Ectodermal cell (in vitro differentiated cells): ENCODE measurements at regions not wholly inside any gene's neighbourhood (a gene's known extent, or its start where the extent isn't known, plus 50 kb on each side); places are given as distances from the start of the nearest gene placed in this dataset.

Source experiments
- H3K27ac ChIP-seq: 2 replicates; pipeline ENCODE4 v1.7.0; 2013; ENCODE audit warnings: mild to moderate bottlenecking, low read depth, low read length; ENCODE audit not compliant: insufficient read depth, poor library complexity, severe bottlenecking
- H3K27me3 ChIP-seq: 2 replicates; pipeline ENCODE4 v1.7.0; 2013; ENCODE audit warnings: mild to moderate bottlenecking, low read length; ENCODE audit not compliant: insufficient read depth, control insufficient read depth, poor library complexity, severe bottlenecking
- H3K36me3 ChIP-seq: one replicate; pipeline ENCODE4 v1.7.0; 2013; ENCODE audit warnings: low read length; ENCODE audit not compliant: control insufficient read depth, insufficient read depth
- H3K4me1 ChIP-seq: one replicate; pipeline ENCODE4 v1.7.0; 2013; ENCODE audit warnings: low read length; ENCODE audit not compliant: control insufficient read depth, insufficient read depth
- H3K4me3 ChIP-seq: 2 replicates; pipeline ENCODE4 v1.7.0; 2013; ENCODE audit warnings: low read depth, low read length, control low read depth; ENCODE audit not compliant: insufficient read depth
- H3K9me3 ChIP-seq: 2 replicates; pipeline ENCODE4 v1.7.0; 2013; ENCODE audit warnings: mild to moderate bottlenecking, low read length, moderate library complexity; ENCODE audit not compliant: control insufficient read depth
- WGBS, 2 experiments: methylation state at CpG; one replicate each; pipeline ENCODE4 v1.1.7; 2013; ENCODE audit warnings: missing lambda C conversion rate in 2 of 2; 5-methylcytosine and 5-hydroxymethylcytosine counted together

DNA sequence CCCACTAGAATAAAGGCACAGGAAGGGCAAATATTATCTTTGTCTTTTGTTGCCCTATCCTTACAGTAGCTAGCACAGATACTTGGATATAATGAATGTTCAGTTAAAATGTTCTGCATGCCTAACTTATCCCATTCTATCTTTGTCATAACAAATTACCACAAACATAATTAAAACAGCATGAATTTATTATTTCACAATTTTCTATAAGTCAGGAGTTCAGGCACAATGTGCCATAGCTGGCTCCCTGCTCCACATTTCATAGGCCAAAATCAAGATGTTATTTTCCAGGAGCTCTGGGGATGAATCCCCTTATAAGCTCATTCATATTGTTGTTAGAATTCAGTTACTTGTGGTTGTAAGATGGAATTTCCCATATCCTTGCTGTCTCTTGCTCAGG is 975.5 kb downstream of the IGSF11 start:
- Histone ChIP-seq H3K27me3 (no peaks in the 10 kb centered on the region), H3K27ac (no peak overlapping the region), H3K9me3 (no peaks in the 10 kb centered on the region), H3K4me3 (no peak overlapping the region), H3K36me3 (no peaks in the 10 kb centered on the region), H3K4me1 (no peaks in the 10 kb centered on the region)

DNA sequence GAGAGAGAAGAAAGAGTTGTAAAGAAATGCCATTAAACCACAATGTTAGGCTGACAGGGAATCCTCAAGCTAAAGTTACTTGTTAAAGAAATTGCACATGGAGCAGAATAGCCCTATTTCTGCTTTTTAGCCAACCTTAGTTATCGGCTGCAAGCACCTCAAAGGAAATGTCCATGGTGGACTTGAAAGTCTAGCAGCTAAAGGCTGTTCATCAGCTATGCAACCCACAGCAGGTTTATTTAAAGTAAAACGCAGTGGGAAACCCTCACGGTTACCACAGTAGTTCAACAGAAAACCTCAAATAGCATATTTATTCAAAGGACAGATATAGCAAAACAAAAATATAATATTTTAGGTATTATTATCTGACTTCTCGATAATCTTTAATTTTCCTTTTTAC is 967.2 kb downstream of the IGSF11 start:
- WGBS, 2 experiments: 69 to 94% methylated on average over 3 of the region's 4 CpGs
- Histone ChIP-seq H3K27ac (no peak overlapping the region), H3K27me3 (no peaks in the 10 kb centered on the region), H3K4me3 (no peak overlapping the region), H3K4me1 (no peaks in the 10 kb centered on the region), H3K36me3 (no peaks in the 10 kb centered on the region), H3K9me3 (no peaks in the 10 kb centered on the region)

DNA sequence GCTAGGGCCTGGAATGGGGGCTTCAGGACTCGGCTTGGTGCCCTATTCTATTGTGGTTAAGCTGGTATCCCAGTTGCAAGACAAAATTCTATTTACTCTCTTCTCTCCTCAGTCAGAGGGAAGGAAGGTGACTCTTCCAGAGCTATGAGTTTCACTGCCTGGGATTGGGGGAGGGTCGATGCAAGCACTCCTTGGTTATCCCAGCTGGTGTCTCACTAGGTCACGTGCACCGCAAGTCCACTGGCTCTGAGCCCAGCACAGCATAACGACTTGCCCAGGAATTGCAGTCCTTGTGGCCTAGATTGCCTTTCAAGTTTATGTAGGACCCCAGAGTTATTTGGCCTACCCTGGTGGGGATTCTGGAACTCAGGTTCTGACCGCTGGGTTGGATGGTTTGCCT is 958.8 kb downstream of the IGSF11 start:
- Histone ChIP-seq H3K36me3 (no peaks in the 10 kb centered on the region), H3K27ac (no peak overlapping the region), H3K9me3 (no peaks in the 10 kb centered on the region), H3K4me3 (no peak overlapping the region), H3K4me1 (peaks cover 3% of the 10 kb centered on the region), H3K27me3 (no peaks in the 10 kb centered on the region)
- 77 to 79% methylated on average over 6 of the region's 6 CpGs for WGBS, 2 experiments

DNA sequence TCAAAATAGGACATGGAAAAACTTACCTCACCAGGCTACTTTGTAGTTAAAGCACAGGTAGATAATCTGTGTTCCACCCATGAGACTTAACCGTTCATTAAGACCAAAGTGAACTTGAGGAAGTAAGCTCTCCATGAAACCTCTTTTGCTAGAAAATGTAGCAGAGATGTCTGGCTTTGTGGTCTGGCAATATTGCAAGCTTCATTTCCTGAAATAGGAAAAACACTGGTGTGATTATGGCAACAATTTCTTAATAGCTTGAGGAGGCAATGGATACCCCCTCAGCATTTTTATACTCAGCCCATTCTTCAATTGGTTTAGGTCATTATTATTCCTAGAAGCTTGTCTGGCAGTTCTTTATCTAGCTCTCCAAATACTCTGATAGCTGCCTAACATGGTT is 957.3 kb downstream of the IGSF11 start:
- no peak overlapping the region for H3K27ac ChIP-seq
- no peaks in the 10 kb centered on the region for H3K27me3 ChIP-seq
- no peaks in the 10 kb centered on the region for H3K9me3 ChIP-seq
- peaks cover 3% of the 10 kb centered on the region for H3K4me1 ChIP-seq
- H3K4me3 ChIP-seq: no peak overlapping the region
- H3K36me3 ChIP-seq: no peaks in the 10 kb centered on the region
- WGBS, 2 experiments: 89 to 94% methylated on average over 1 of the region's 1 CpG

DNA sequence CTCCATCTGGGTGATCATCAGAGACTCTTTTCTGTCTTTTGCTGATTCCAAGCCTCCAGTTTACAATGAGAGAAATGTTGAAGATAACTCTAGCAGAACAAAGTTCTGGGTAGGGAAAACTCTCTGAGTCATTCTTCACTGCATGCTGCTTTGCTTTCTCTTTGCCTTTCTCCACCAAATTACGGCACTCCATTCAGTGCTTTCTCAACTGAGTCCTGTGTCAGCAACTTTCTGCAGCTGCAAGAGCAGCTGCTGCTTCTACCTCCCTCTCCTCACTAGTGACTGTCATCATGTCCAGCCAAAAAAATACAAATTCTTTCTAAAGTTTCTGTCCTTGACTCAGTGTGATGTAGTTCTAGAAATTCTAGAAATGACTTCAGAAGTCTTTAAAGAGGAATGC is 953.8 kb downstream of the IGSF11 start:
- Histone ChIP-seq H3K4me3 (no peak overlapping the region), H3K36me3 (no peaks in the 10 kb centered on the region), H3K27ac (no peak overlapping the region), H3K9me3 (no peaks in the 10 kb centered on the region), H3K27me3 (no peaks in the 10 kb centered on the region), H3K4me1 (peaks cover 3% of the 10 kb centered on the region)
- 36 to 37% methylated on average over 1 of the region's 1 CpG for WGBS, 2 experiments

DNA sequence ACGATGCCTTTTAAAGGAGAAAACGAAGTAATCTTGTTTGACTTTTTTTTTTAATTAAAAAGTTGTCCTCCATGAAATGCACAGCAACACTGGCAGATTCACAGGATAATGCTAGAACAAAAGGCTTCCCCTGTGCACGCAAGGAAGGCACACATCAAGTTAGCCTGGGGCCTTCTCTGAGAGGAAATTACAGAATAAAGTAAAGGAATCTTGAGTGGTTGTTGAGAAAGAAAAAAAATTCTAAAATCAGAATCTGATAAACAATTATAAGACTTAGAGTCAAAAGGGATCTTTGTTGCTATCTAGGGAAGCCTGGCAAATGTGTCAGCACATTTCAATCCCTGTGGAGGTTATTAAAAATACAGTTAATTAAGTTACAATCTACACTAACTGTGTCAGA is 946.0 kb downstream of the IGSF11 start:
- 33 to 35% methylated on average over 3 of the region's 3 CpGs for WGBS, 2 experiments
- H3K36me3 ChIP-seq: no peaks in the 10 kb centered on the region

DNA sequence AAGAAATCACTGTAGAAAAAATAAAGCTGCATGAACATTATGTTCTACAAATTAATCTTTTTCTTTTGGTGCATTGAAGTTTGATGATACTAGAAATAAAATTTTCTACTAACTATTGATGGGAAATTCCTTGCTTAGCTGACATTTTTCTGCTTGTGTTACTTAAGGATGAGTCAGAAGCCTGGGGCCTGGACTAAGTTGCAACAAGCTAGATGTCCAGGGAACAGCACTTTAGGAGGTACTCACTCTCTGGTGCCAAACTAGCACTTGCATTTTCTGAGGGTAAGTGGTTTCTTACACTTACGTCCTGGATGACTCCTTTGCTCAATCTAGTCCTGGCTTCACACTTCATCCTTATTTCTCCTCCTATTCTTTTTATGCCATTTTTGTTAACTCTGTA is 945.1 kb downstream of the IGSF11 start:
- peaks cover 14% of the 10 kb centered on the region for H3K4me1 ChIP-seq
- H3K36me3 ChIP-seq: no peaks in the 10 kb centered on the region
- no peak overlapping the region for H3K4me3 ChIP-seq
- no peak overlapping the region for H3K27ac ChIP-seq
- no peaks in the 10 kb centered on the region for H3K27me3 ChIP-seq
- 88 to 90% methylated on average over 1 of the region's 1 CpG for WGBS, 2 experiments
- peaks cover 3% of the 10 kb centered on the region for H3K9me3 ChIP-seq

More for the DNA sequence above, 946.0 kb downstream of the IGSF11 start:
- no peak overlapping the region for H3K4me3 ChIP-seq
- no peaks in the 10 kb centered on the region for H3K27me3 ChIP-seq
- H3K4me1 ChIP-seq: peaks cover 14% of the 10 kb centered on the region
- peak overlapping the region; percentile 60 for H3K27ac ChIP-seq
- peaks cover 3% of the 10 kb centered on the region for H3K9me3 ChIP-seq

DNA sequence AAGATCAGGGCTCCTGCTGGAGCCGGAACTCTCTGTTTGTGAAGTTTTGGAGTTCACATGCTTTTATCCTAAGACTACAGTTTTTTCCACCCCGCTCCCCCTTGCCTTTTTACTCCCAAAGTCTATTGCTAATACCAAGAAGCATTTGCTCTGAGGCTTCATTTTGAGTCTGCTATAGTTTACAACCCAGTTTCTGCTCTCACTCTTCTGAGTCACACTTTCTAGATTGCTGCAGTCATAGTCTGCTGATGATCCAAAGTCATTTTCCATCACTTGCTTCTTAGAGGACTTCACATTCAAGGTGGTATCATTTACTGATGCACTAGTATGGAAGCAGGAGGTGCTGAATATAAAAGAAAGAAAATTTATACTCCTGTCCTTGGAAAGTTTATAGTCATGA is 937.4 kb downstream of the IGSF11 start:
- Histone ChIP-seq H3K36me3 (no peaks in the 10 kb centered on the region), H3K9me3 (peaks cover 3% of the 10 kb centered on the region), H3K4me3 (no peak overlapping the region), H3K4me1 (no peaks in the 10 kb centered on the region), H3K27ac (no peak overlapping the region), H3K27me3 (no peaks in the 10 kb centered on the region)
- WGBS, 2 experiments: 93 to 94% methylated on average over 2 of the region's 2 CpGs

DNA sequence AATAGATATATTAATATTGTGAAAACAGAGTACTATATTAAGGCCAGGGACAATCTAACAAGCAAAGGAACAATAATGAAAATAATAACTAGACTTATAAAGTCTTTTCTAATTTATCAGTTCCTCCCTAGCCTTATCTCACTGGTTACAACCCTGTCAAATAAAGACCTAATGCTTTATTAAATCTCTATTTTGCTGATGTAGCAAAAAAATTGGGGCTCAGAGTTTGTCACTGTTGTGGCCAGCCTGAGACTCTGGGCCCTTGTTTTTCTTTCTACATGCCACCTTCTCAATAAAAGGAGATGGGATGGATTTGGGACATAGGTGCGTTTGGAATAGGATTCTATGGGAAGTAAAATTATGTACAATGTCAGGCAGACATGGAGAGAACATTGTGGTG is 937.0 kb downstream of the IGSF11 start:
- no peaks in the 10 kb centered on the region for H3K36me3 ChIP-seq
- no peak overlapping the region for H3K4me3 ChIP-seq
- 85 to 100% methylated on average over 1 of the region's 1 CpG for WGBS, 2 experiments
- peaks cover 3% of the 10 kb centered on the region for H3K9me3 ChIP-seq
- no peak overlapping the region for H3K27ac ChIP-seq
- H3K27me3 ChIP-seq: no peaks in the 10 kb centered on the region
- no peaks in the 10 kb centered on the region for H3K4me1 ChIP-seq

DNA sequence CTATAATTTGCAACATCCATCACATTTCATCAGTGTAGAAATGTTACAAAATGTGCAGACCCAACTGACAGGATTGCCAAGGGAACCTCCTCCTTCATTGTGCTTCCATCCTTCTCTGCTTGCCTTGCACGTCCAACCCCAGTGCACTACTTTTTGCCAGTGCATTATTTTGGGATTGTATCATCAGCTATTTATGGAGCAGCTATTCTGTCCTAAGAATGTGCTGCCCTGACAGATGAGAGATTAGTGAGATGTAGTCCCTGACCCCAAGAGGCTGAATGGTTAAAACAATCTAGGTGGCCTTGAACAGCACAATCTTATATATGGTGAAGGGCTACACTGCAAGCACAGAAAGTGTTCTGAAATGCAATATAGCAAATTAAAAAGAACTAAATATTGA is 935.8 kb downstream of the IGSF11 start:
- Histone ChIP-seq H3K27me3 (no peaks in the 10 kb centered on the region), H3K27ac (no peak overlapping the region), H3K36me3 (no peaks in the 10 kb centered on the region), H3K9me3 (no peaks in the 10 kb centered on the region), H3K4me1 (no peaks in the 10 kb centered on the region), H3K4me3 (no peak overlapping the region)
- 75 to 80% methylated on average over 1 of the region's 1 CpG for WGBS, 2 experiments

DNA sequence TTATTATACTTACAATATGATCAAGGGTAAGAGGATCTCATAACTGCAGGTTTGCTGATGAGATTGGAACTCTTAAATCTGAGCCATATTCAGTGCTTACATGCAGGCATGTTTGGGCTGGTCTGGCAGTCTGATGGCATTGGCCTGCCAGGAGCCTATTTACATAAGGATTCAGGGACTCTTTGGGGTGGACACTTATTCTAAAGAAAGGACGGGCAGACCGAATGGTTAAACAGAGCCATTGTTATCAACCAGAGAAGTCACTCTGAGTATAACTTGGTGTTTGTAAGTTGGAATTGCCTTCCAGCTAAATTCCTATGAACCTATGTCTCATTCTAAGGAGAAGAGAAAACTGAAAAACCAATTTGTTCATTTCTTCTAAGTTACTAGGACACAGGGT is 932.8 kb downstream of the IGSF11 start:
- no peak overlapping the region for H3K4me3 ChIP-seq
- 83 to 87% methylated on average over 2 of the region's 2 CpGs for WGBS, 2 experiments
- H3K9me3 ChIP-seq: no peaks in the 10 kb centered on the region
- H3K27me3 ChIP-seq: no peaks in the 10 kb centered on the region
- no peak overlapping the region for H3K27ac ChIP-seq
- no peaks in the 10 kb centered on the region for H3K36me3 ChIP-seq
- no peaks in the 10 kb centered on the region for H3K4me1 ChIP-seq
